ENCODE measurements at regions not wholly inside any gene's neighbourhood (a gene's known extent, or its start where the extent isn't known, plus 50 kb on each side); places are given as distances from the start of the nearest gene placed in this dataset.

DNA sequence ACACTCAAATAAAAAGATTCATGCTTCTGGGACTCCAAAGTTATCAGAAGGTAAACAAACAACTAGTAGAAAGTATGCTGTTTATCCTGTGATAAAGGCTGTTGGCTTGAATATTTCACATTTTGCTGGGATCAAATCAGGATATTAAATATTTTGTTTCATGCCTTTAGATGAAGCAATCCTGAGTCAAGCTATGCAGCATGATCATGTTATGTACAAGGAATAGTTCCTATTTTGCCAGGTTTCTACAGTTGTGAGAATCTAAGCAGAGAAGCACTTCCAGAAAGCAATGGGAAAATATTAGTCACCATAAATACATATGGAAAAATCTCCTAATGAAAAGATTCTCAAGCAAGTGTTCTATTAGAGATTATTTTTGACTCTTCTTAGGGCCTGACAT, 262.8 kb upstream of the PCDH15 start:
- no peak for TF ChIP-seq CTCF (IDR thresholded peaks at IDR 0.05; ENCODE audit: borderline replicate concordance, extremely low read depth, low read length, poor library complexity, severe bottlenecking)
- no peak for TF ChIP-seq EZH2 (IDR thresholded peaks at IDR 0.05; ENCODE audit: borderline replicate concordance, low read depth, low read length, severe bottlenecking)

Measured in DND-41 (cell line).